ENCODE measurements at regions not wholly inside any gene's neighbourhood (a gene's known extent, or its start where the extent isn't known, plus 50 kb on each side); places are given as distances from the start of the nearest gene placed in this dataset.
"Not testable (repeated sequence)": the region's sequence is repeated elsewhere in the genome, so short reads cannot be mapped to it uniquely, and the experiment has no call there.

DNA sequence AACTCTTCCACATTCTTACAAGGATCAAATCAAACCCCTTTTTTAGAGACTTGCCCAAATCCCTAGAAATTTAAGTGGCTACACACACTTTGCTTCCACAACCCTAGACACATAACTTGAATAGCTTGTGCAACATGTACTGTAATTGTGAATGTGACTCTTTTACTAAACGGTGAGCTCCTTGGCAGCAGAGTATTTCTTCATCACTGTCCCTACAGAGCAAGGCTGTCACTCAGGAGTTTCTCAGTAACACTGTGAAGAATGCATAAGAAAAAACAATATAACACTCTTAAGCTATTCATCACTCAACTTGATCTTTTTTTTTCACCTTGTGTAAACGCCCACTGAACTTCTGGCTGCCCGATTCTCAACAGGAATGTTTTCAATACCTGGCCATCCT, 53.8 kb upstream of the ADAMTS18 start:
- H3K9me3 Mint-ChIP-seq: no peaks in the 10 kb centered on the region
- no peak overlapping the region for H3K27ac Mint-ChIP-seq
- intact Hi-C loops (cut with micrococcal nuclease): no loop called here
- no peaks in the 10 kb centered on the region for H3K4me1 Mint-ChIP-seq (ENCODE audit: low read depth)
- H3K36me3 Mint-ChIP-seq (ENCODE audit: low read depth): no peaks in the 10 kb centered on the region
- DNase-seq (ENCODE audit: low spot score): no peak
- H3K4me3 Mint-ChIP-seq: no peak overlapping the region
- no peaks in the 10 kb centered on the region for H3K27me3 Mint-ChIP-seq (ENCODE audit: insufficient read depth)

DNA sequence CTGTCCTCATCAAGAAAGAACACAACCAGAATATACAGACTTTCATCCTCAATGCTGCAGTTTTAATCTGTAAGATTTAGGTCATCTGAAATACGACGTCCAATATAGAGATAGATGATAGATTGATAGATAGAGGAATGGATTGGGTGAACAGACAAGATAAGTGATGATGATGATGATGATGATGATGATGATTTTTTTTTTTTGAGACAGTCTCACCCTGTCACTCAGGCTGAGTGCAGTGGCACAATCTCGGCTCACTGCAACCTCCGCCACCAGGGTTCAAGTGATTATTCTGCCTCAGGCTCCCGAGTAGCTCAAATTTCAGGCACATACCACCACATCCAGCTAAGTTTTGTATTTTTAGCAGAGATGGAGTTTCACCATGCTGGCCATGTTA, 56.3 kb upstream of the ADAMTS18 start:
- DNase-seq (ENCODE audit: low spot score): no peak
- intact Hi-C loops (cut with micrococcal nuclease): no loop called here
- H3K9me3 Mint-ChIP-seq: no peaks in the 10 kb centered on the region
- H3K27ac Mint-ChIP-seq: no peak overlapping the region
- no peak overlapping the region for H3K4me3 Mint-ChIP-seq
- no peaks in the 10 kb centered on the region for H3K4me1 Mint-ChIP-seq (ENCODE audit: low read depth)
- no peaks in the 10 kb centered on the region for H3K27me3 Mint-ChIP-seq (ENCODE audit: insufficient read depth)
- no peaks in the 10 kb centered on the region for H3K36me3 Mint-ChIP-seq (ENCODE audit: low read depth)

DNA sequence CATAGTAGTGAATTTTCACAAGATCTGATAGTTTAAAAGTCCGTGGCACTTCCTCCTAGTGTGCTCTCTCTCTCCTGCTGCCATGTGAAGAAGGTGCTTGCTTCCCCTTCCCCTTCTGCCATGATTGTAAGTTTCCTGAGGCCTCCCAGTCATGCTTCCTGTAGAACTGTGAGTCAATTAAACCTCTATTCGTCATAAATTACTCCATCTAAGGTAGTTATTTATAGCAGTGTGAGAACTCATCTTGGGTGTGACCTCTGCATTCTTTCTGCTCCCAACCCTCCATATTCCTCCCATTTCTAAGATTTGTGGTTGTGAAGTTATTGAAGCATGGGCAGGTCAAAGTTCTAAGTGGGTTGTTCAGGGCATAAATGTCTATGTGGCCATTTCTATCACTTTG, 62.1 kb upstream of the ADAMTS18 start:
- H3K36me3 Mint-ChIP-seq (ENCODE audit: low read depth): no peaks in the 10 kb centered on the region
- no peaks in the 10 kb centered on the region for H3K4me1 Mint-ChIP-seq (ENCODE audit: low read depth)
- no peaks in the 10 kb centered on the region for H3K27me3 Mint-ChIP-seq (ENCODE audit: insufficient read depth)
- H3K27ac Mint-ChIP-seq: no peak overlapping the region
- no peak overlapping the region for H3K4me3 Mint-ChIP-seq
- H3K9me3 Mint-ChIP-seq: no peaks in the 10 kb centered on the region
- intact Hi-C loops (cut with micrococcal nuclease): no loop called here
- no peak for DNase-seq (ENCODE audit: low spot score)

DNA sequence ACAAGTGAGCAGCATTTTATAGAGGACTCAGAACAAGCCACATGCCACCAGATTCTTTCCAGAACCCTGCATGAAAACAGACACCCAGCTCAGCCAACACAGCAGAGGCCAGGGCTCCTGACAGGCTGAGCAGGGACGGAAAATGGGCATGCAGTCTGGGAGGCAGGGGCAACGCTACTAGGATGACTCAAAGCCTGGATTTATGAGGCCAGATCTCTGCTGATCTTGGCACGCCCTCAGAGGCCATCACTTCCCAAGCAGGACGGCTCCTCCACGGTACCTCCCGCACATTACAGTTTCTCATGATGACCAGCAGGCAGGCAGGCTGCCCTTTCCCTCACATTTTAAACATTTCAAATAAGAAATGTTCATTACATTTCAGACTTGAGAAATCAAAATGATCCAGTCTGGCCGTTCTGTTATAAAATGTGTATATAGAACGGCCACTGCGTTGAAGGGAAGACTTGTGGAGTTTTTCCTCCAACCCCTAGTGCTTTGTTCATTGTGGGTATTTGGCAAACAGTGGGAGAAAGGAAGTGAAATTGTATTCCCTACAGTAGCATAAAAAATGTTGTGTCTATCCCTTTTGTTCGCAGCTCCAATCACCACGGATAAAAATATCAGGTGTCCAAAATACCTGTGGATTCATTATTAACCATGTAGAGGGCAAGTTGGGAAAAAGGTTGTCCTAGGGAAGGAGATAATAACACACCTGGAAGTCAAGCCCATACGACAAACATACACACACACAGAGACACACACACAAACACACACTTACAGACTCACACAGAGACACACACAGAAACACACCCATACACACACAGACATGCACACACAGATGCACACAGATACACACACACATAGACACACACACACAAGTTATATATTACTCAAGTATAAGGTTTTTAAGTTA, 64.8 kb upstream of the ADAMTS18 start:
- intact Hi-C loops (cut with micrococcal nuclease): no loop called here

DNA sequence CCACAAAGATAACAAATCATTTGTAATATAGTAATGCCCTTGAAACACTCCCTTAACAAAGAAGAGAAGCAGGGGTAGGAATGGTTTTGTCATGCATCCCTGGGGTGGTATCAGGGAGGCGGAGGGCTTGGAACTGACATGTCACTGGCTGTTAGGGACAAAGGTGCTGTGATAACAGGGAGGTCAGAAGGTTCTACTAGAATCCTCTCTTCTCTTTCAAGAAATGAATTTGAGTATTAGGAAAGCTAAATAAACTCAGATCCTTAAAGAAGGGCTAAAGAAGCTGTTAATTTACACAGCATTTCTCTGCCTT, 65.4 kb upstream of the ADAMTS18 start:
- intact Hi-C loops (cut with micrococcal nuclease): no loop called here
- H3K9me3 Mint-ChIP-seq: no peaks in the 10 kb centered on the region
- no peaks in the 10 kb centered on the region for H3K4me1 Mint-ChIP-seq (ENCODE audit: low read depth)
- no peak for DNase-seq (ENCODE audit: low spot score)
- no peak overlapping the region for H3K4me3 Mint-ChIP-seq
- no peaks in the 10 kb centered on the region for H3K36me3 Mint-ChIP-seq (ENCODE audit: low read depth)
- no peak overlapping the region for H3K27ac Mint-ChIP-seq
- no peaks in the 10 kb centered on the region for H3K27me3 Mint-ChIP-seq (ENCODE audit: insufficient read depth)

More for the DNA sequence above, 64.8 kb upstream of the ADAMTS18 start:
- no peak for DNase-seq (ENCODE audit: low spot score)
- no peaks in the 10 kb centered on the region for H3K9me3 Mint-ChIP-seq
- H3K36me3 Mint-ChIP-seq (ENCODE audit: low read depth): no peaks in the 10 kb centered on the region
- no peak overlapping the region for H3K4me3 Mint-ChIP-seq
- no peak overlapping the region for H3K27ac Mint-ChIP-seq
- H3K27me3 Mint-ChIP-seq (ENCODE audit: insufficient read depth): no peaks in the 10 kb centered on the region
- H3K4me1 Mint-ChIP-seq (ENCODE audit: low read depth): no peaks in the 10 kb centered on the region

DNA sequence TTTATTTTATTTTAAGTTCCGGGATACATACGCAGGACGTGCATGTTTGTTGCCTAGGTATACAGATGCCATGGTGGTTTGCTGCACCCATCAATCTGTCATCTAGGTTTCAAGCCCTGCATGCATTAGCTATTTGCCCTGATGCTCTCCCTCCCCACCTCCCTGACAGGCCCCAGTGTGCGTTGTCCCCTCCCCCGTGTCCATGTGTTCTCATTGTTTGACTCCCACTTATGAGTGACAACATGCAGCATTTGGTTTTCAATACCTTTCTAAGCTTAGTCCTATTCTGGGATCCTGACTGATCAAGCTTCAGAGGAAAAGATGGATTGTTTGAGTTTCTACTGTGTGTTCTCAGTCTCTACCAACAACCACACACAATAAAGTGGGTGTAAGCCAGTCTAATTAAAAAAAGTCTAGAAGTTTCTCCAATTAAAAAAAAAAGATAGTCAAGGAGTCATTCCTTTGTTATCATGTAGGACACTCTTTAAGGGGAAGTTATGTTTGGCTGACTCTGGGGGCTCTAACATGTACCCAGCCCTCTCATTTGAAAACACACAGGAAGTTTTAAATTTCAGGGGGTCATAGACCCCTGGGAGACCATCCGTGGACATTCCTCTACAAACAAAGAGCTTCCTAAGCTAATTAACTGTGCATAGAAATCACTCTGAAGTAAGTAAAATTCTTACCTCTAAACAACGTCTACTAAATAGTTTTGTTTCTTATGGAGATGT, 66.3 kb upstream of the ADAMTS18 start:
- no peak overlapping the region for H3K4me3 Mint-ChIP-seq
- H3K9me3 Mint-ChIP-seq: no peaks in the 10 kb centered on the region
- H3K36me3 Mint-ChIP-seq (ENCODE audit: low read depth): no peaks in the 10 kb centered on the region
- H3K27ac Mint-ChIP-seq: no peak overlapping the region
- H3K4me1 Mint-ChIP-seq (ENCODE audit: low read depth): no peaks in the 10 kb centered on the region
- DNase-seq (ENCODE audit: low spot score): no peak
- intact Hi-C loops (cut with micrococcal nuclease): no loop called here
- H3K27me3 Mint-ChIP-seq (ENCODE audit: insufficient read depth): no peaks in the 10 kb centered on the region

DNA sequence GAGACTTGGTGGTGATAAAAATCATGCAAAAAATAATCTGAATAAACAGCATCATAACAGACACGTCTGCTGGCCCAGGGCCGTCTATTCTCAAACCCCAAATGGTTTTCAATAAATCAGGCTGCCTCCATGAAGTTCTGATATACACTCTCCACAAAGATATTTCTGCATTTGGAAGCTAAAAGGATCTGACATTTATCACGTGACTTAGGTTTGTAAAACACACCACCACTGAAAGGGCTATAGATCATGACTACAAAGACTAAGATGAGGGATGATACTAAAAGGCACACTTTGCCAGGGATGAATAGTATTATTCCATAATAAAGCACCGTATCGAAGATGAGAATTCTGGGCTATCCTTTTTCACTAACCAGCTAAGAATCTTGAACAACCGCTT, 67.6 kb upstream of the ADAMTS18 start:
- intact Hi-C loops (cut with micrococcal nuclease): no loop called here
- no peaks in the 10 kb centered on the region for H3K36me3 Mint-ChIP-seq (ENCODE audit: low read depth)
- no peaks in the 10 kb centered on the region for H3K4me1 Mint-ChIP-seq (ENCODE audit: low read depth)
- no peak overlapping the region for H3K27ac Mint-ChIP-seq
- H3K4me3 Mint-ChIP-seq: no peak overlapping the region
- H3K9me3 Mint-ChIP-seq: no peaks in the 10 kb centered on the region
- no peak for DNase-seq (ENCODE audit: low spot score)
- H3K27me3 Mint-ChIP-seq (ENCODE audit: insufficient read depth): no peaks in the 10 kb centered on the region

DNA sequence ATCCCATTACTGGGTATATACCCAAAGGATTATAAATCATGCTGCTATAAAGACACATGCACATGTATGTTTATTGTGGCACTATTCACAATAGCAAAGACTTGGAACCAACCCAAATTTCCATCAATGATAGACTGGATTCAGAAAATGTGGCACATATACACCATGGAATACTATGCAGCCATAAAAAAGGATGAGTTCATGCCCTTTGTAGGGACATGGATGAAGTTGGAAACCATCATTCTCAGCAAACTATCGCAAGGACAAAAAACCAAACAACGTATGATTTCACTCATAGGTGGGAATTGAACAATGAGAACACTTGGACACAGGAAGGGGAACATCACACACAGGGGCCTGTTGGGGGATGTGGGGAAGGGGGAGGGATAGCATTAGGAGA, 71.7 kb upstream of the ADAMTS18 start:
- DNase-seq (ENCODE audit: low spot score); H3K27ac Mint-ChIP-seq; intact Hi-C loops (cut with micrococcal nuclease); H3K4me3 Mint-ChIP-seq; H3K27me3 Mint-ChIP-seq (ENCODE audit: insufficient read depth); H3K9me3 Mint-ChIP-seq; H3K36me3 Mint-ChIP-seq (ENCODE audit: low read depth); H3K4me1 Mint-ChIP-seq (ENCODE audit: low read depth): not testable (repeated sequence)

DNA sequence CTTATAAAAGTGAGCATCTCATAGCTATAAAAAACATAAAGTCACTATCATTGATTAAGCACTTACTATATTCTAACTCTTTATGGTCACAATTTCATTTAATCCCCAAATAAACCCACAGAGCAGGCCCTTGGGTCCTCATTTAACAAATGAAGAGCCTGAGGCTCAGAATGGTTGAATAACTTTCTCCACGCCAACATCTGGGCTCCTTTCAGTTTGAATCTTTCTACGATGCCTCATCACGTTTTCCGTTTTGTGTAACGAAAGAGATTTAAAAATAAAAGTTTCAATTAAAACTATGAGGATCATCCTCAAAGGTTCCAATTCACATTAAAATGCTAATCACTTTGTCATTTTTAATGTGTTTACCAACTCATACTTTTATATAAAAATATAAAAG, 74.2 kb upstream of the ADAMTS18 start:
- Mint-ChIP-seq H3K36me3 (ENCODE audit: low read depth) (no peaks in the 10 kb centered on the region), H3K27ac (no peak overlapping the region)
- intact Hi-C loops (cut with micrococcal nuclease): no loop called here

DNA sequence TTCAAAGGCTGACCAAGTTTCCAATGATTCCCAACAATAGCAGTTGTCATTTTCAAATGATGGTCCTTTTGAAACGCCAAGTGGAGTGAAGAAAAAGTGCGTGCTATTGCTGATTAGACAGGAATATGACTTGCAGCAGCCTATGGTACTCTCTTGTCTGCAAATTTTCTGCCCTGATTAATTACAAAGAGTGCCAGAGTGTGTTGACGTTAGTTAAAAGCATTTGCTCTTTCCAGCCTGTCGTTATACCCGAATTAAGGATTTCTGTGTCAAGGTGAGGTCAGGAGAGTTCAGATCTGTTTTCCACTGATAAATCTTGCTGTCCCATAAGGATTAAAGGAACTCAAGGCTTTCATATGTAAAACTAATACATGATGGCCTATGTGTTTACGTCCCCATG, 75.0 kb upstream of the ADAMTS18 start:
- Mint-ChIP-seq H3K36me3 (ENCODE audit: low read depth) (no peaks in the 10 kb centered on the region), H3K4me1 (ENCODE audit: low read depth) (no peaks in the 10 kb centered on the region), H3K27me3 (ENCODE audit: insufficient read depth) (no peaks in the 10 kb centered on the region), H3K9me3 (no peaks in the 10 kb centered on the region), H3K4me3 (no peak overlapping the region), H3K27ac (no peak overlapping the region)
- intact Hi-C loops (cut with micrococcal nuclease): no loop called here
- no peak for DNase-seq (ENCODE audit: low spot score)

More for the DNA sequence above, 74.2 kb upstream of the ADAMTS18 start:
- no peak for DNase-seq (ENCODE audit: low spot score)
- Mint-ChIP-seq H3K27me3 (ENCODE audit: insufficient read depth) (no peaks in the 10 kb centered on the region), H3K9me3 (no peaks in the 10 kb centered on the region), H3K4me3 (no peak overlapping the region), H3K4me1 (ENCODE audit: low read depth) (no peaks in the 10 kb centered on the region)

DNA sequence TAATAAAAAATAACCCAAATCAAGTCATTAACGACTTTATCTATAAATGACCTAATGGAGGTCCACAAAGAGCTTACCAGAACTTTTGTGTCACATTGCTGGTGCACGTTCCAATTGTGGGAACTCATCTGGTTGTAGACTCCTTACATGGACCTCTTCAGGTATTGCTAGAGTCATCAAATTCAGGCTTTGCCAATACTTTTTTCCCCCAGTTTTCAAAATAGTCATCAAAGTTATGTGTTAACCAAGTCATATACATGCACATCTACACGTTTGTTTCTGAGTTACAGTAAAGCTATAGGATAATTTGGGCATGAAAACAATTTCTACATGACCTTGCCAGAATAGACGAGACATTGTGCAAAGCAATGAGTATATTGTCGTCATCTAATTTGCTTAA, 76.2 kb upstream of the ADAMTS18 start:
- intact Hi-C loops (cut with micrococcal nuclease): no loop called here
- no peaks in the 10 kb centered on the region for H3K9me3 Mint-ChIP-seq
- H3K27me3 Mint-ChIP-seq (ENCODE audit: insufficient read depth): no peaks in the 10 kb centered on the region

DNA sequence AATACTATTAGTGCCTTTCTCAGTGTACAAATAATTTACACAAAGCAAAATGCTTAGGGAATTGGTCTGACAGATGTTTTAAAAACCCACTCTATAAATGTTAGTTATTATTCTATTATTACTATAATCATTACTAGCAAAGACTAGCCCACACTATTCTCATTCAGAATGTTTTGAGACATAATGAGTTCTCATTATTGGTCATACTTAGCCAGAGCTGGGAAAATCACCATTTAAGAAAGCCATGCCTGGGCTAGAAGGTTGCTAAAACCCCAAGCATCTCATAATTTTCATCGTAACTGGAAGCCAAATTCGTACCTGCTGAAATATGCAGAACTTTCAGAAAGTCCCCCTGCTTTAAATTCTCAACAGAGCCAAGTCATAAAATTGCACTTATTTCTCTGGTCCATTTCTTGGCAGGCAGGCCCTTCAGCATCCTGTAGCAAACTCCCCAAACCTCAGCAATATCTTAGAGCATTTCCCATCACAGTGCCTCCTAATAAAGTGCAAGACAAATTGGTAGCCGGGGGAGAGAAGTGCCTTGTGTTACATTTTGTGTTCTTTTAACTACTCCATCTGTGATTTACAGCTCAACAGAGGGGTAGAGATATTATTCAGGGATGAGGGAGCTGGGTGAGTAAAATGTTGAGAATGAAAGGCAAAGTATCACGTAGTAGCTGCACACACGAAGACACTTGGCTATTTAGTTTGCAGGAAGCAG, 79.8 kb upstream of the ADAMTS18 start:
- H3K4me3 Mint-ChIP-seq: no peak overlapping the region
- H3K9me3 Mint-ChIP-seq: no peaks in the 10 kb centered on the region
- no peaks in the 10 kb centered on the region for H3K36me3 Mint-ChIP-seq (ENCODE audit: low read depth)
- no peak overlapping the region for H3K27ac Mint-ChIP-seq
- no peaks in the 10 kb centered on the region for H3K27me3 Mint-ChIP-seq (ENCODE audit: insufficient read depth)
- intact Hi-C loops (cut with micrococcal nuclease): no loop called here
- H3K4me1 Mint-ChIP-seq (ENCODE audit: low read depth): no peaks in the 10 kb centered on the region
- DNase-seq (ENCODE audit: low spot score): no peak

More for the DNA sequence above, 76.2 kb upstream of the ADAMTS18 start:
- no peak overlapping the region for H3K27ac Mint-ChIP-seq
- no peaks in the 10 kb centered on the region for H3K4me1 Mint-ChIP-seq (ENCODE audit: low read depth)
- DNase-seq (ENCODE audit: low spot score): no peak
- no peak overlapping the region for H3K4me3 Mint-ChIP-seq
- H3K36me3 Mint-ChIP-seq (ENCODE audit: low read depth): no peaks in the 10 kb centered on the region

DNA sequence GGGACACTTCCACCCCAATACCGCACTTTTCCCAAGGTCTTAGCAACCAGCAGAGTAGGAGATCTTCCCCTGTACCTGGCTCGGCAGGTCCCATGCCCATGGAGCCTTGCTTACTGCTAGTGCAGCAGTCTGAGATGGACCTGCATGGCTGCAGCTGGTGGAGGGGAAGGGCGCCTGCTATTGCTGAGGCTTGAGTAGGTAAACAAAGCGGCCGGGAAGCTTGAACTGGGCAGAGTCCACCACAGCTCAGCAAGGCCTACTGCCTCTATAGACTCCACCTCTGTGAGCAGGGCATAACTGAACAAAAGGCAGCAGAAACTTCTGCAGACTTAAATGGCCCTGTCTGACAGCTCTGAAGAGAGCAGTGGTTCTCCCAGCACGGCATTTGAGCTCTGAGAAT, 90.4 kb upstream of the ADAMTS18 start:
- H3K4me1 Mint-ChIP-seq (ENCODE audit: low read depth); DNase-seq (ENCODE audit: low spot score); H3K4me3 Mint-ChIP-seq; H3K27ac Mint-ChIP-seq; intact Hi-C loops (cut with micrococcal nuclease); H3K27me3 Mint-ChIP-seq (ENCODE audit: insufficient read depth); H3K9me3 Mint-ChIP-seq; H3K36me3 Mint-ChIP-seq (ENCODE audit: low read depth): not testable (repeated sequence)
